Chondrocyte (in vitro differentiated cells): ENCODE measurements at regions not wholly inside any gene's neighbourhood (a gene's known extent, or its start where the extent isn't known, plus 50 kb on each side); places are given as distances from the start of the nearest gene placed in this dataset.

Source experiments
- DNase-seq: peaks from one replicate; pipeline ENCODE4 v3.0.0; 2021; ENCODE audit warnings: mixed read lengths, low spot score
- H3K27ac Mint-ChIP-seq: one replicate; pipeline ENCODE4 v1.8.0; 2021; ENCODE audit warnings: mild to moderate bottlenecking, moderate library complexity, mixed read lengths; ENCODE audit not compliant: unreplicated experiment
- H3K27me3 Mint-ChIP-seq: 2 replicates; pipeline ENCODE4 v1.8.0; 2021; ENCODE audit warnings: low read depth, mixed read lengths
- H3K36me3 Mint-ChIP-seq: 2 replicates; pipeline ENCODE4 v1.8.0; 2021; ENCODE audit warnings: low read depth, mixed read lengths
- H3K4me1 Mint-ChIP-seq: 2 replicates; pipeline ENCODE4 v1.8.0; 2021; ENCODE audit warnings: low read depth, mild to moderate bottlenecking, mixed read lengths
- H3K4me3 Mint-ChIP-seq: one replicate; pipeline ENCODE4 v1.8.0; 2021; ENCODE audit warnings: mild to moderate bottlenecking, moderate library complexity, mixed read lengths; ENCODE audit not compliant: unreplicated experiment
- H3K9me3 Mint-ChIP-seq: 2 replicates; pipeline ENCODE4 v1.8.0; 2021; ENCODE audit warnings: low read depth, mixed read lengths
- CTCF ChIP-seq: fragments of 200-600 bp; sonication (generic); IDR thresholded peaks from 2 replicates; pipeline ENCODE4 v1.5.0; 2021; ENCODE audit warnings: antibody characterized with exemption, mild to moderate bottlenecking, moderate library complexity

GRCh38 chr15:70291305-70292075, 193.8 kb upstream of the TLE3 start:
- H3K4me1 Mint-ChIP-seq: peaks cover 11% of the 10 kb centered on the region
- peaks cover 5% of the 10 kb centered on the region for H3K36me3 Mint-ChIP-seq
- no peak for TF ChIP-seq CTCF
- peaks cover 31% of the 10 kb centered on the region for H3K27me3 Mint-ChIP-seq
- no peak for DNase-seq
- no peak overlapping the region for H3K4me3 Mint-ChIP-seq
- H3K27ac Mint-ChIP-seq: no peak overlapping the region
- peaks cover 3% of the 10 kb centered on the region for H3K9me3 Mint-ChIP-seq

DNA sequence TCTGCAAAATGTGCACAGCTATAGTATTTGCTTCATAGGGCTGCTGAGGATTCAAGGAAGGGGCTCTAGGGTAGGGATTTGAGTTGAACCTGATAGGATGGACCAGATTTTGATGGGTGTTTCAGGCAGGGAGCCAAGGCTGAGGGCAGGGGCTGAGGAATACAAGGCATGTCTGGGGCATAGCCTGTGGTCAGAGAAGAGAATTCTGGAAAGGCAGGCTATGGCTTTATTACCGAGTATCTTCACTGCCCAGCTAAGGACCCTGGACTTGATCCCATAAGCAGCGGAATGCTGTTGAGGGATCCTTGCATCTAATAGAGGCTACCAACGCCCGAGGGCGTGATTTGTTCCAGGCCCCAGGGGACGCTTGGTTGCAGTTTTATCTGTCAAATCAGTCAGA, 193.0 kb upstream of the TLE3 start:
- no peak for TF ChIP-seq CTCF
- Mint-ChIP-seq H3K27ac (no peak overlapping the region), H3K9me3 (peaks cover 3% of the 10 kb centered on the region), H3K36me3 (peaks cover 3% of the 10 kb centered on the region), H3K27me3 (peaks cover 31% of the 10 kb centered on the region), H3K4me1 (peaks cover 11% of the 10 kb centered on the region), H3K4me3 (no peak overlapping the region)
- DNase-seq: no peak

- H3K4me3 Mint-ChIP-seq: no peak overlapping the region
- peaks cover 3% of the 10 kb centered on the region for H3K9me3 Mint-ChIP-seq
- H3K27ac Mint-ChIP-seq: no peak overlapping the region
- no peak for DNase-seq
- H3K4me1 Mint-ChIP-seq: peaks cover 11% of the 10 kb centered on the region
- H3K36me3 Mint-ChIP-seq: peaks cover 3% of the 10 kb centered on the region
- TF ChIP-seq CTCF: no peak
- peaks cover 28% of the 10 kb centered on the region for H3K27me3 Mint-ChIP-seq
Observed at GRCh38 chr15:70289191-70289955, 191.7 kb upstream of the TLE3 start.

- H3K27me3 Mint-ChIP-seq: peaks cover 25% of the 10 kb centered on the region
- peaks cover 14% of the 10 kb centered on the region for H3K4me1 Mint-ChIP-seq
- no peak for TF ChIP-seq CTCF
- DNase-seq: no peak
- no peaks in the 10 kb centered on the region for H3K36me3 Mint-ChIP-seq
- H3K9me3 Mint-ChIP-seq: peaks cover 4% of the 10 kb centered on the region
- no peak overlapping the region for H3K27ac Mint-ChIP-seq
- H3K4me3 Mint-ChIP-seq: no peak overlapping the region
Observed at GRCh38 chr15:70286113-70286806, 188.5 kb upstream of the TLE3 start.
